Sciatic nerve (tissue), 2 donors: ENCODE measurements at regions not wholly inside any gene's neighbourhood (a gene's known extent, or its start where the extent isn't known, plus 50 kb on each side); places are given as distances from the start of the nearest gene placed in this dataset.
"Not testable (repeated sequence)": the region's sequence is repeated elsewhere in the genome, so short reads cannot be mapped to it uniquely, and the experiment has no call there.

Experiments used
- ATAC-seq: fragments of 200-7000 bp; cut with Tn5 transposase; one replicate; pipeline ENCODE4 v1.9.1; 2020; ENCODE audit warnings: mild to moderate bottlenecking, moderate library complexity
- DNase-seq: peaks from one replicate; pipeline ENCODE4 v3.0.0-alpha.2; 2020; ENCODE audit warnings: low spot score
- intact Hi-C: fragments of 100-400 bp; cut with DNase I; formaldehyde crosslinking; loops from one replicate; pipeline ENCODE4 v1.14.2; 2022
- donor health status: DM: no; HTN: no; CAD: no.
- donor health status: DM: no; HTN: no; CAD: no.

DNA sequence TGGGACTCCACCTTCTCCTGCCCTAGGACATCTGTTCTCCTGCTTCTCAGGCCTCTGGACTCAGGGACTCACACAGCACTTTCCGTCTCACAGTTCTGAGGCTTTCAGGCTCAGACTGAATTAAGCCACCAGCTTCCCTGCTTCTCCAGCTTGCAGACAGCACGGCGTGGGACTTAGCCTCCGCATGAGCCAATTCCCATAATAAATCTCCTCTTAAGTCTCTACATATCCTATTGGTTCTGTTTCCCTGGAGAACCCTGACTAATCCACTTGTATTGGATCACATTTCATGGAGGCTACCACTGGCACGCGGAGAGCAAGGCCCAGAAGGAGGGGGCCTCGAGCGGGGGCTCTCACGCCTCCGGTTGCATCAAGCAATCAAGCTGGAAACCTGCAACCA, 1313.6 kb downstream of the TBC1D22A start:
- intact Hi-C loops, result no loop called here
- DNase-seq, result no peak
- ATAC-seq, result no peak

DNA sequence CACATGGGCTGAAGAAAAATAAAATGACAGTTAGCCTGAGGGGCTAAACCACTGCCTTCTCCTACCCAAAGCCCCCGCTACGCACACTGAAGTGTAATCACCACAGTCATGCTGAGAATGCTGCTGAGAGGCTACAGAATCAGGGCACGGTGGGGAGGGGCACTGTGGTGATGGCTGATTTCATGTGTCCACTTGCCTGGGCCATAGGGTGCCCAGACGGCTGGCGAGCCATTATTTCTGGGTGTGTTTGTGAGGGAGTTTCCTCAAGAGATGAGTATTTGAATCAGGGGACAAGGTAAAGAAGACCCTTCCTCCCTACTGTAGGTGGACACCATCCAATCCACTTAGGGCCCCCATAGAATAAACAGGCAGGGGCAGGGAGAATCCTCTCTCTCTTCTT, 1313.2 kb downstream of the TBC1D22A start:
- ATAC-seq, result no peak
- DNase-seq, result no peak
- intact Hi-C loops, result no loop called here

DNA sequence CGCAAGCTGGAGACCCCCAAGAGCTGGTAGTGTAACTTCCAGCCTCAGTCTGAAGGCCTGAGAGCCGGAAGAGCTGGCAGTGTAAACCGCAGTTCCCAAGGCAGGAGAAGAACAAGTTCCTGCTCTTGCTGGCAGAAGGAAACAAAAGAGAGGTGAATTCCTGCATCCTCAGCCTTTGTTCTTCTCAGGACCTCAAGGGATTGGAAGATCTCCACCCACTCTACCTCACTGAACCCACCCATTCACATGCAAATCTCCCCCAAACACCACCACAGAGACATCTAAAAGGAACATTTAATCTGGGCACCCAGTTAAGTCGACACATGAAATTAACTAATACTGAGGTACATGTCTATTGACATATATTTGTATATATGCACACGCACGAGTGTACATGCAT, 1310.3 kb downstream of the TBC1D22A start:
- intact Hi-C loops, result no loop called here

DNA sequence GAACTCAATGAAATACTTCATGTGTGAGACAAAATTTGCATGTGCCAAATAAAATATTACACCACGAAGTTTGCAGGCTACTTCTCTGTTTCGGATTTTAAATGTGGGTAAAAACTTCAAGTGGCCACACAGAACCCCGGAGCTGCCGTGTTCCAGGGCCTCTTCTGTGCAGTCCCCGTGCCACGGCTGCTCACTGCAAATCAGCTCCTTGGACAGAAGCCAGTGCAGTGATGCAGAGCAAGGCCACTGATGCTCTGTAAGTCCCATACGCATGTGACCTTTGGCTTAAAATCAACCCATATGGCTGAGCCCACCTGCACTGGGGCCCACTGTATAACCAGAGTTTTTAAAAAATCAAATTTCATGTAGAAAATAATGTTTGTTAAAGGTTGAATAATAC, 1309.4 kb downstream of the TBC1D22A start:
- no peak for ATAC-seq
- DNase-seq, result no peak
- intact Hi-C loops, result no loop called here

More for the DNA sequence above, 1310.3 kb downstream of the TBC1D22A start:
- ATAC-seq, result no peak
- DNase-seq, result no peak

DNA sequence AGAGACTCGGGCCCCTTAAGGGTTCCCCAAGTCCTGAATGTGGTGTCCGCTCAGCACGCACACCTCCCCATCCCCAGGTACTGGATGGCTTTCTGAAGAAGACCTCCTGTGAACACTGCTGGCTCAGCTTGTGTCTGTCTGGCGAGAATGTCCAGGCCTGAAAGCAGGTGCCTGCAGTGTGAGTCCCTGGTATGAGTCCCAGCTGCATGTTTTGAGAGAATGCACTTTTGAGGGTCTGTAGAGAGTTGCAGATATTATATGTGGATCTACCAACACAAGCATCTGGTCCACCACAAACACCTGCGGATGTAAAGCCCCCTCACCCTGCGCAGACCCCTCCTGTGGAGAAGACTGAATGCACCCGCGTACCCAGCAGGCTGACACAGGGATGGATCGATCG, 1308.9 kb downstream of the TBC1D22A start:
- intact Hi-C loops, result no loop called here
- no peak for DNase-seq
- ATAC-seq, result no peak

DNA sequence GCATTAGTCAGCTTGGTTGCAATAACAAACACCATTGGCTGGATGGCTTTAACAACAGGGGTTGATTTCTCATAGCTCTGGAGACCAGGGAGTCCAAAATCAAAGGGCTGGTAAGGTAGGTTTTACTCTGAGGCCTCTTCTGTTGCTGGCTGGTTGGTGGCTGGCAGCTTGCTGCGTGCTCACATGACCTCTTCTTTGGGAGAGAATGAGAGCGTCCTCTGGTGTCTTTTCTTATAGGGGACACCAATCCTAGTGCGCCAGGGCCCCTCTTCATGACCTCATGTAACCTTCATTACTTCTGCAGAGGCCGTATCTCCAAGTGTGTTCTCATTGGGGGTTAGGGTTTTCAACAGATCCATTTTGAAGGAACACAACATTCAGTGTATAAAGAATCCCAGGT, 1308.3 kb downstream of the TBC1D22A start:
- DNase-seq (no peak), ATAC-seq (no peak)
- intact Hi-C loops, result no loop called here

DNA sequence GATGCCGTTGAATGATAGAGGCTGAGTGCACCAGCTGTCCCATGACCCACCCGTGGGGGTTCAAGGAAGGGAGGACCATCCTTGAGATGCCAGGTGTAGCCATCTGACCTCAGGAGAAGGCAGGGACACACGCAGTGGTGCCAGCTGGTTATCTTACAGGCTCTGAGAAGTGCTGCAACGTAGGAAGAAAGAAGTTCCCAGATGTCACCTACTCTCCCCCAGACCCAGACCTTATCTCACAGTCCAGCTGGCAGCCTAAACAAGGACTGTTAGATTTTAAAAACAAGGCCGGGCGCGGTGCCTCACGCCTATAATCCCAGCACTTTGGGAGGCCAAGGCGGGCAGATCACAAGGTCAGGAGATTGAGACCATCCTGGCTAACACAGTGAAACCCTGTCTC, 1307.6 kb downstream of the TBC1D22A start:
- intact Hi-C loops, result no loop called here
- ATAC-seq (no peak), DNase-seq (no peak)

DNA sequence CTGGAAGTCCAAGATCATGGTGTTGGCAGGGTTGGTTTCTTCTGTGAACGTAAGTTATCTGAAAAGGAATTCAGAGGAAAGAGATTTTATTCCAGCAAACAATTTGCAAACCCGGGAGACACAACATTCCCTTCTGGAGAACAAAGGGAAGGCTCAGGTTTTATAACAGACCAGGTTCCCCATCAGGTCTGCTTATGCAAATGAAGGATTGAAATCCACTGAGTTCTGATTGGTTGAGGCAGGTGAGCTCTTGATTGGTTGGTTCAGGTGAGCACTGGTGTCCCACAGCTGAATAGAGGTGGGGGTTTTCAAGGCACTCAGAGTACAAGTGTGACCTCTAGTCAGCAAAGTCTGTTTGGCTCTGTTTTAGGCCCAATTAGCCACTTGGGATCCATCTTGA, 1306.8 kb downstream of the TBC1D22A start:
- no peak for DNase-seq
- intact Hi-C loops, result no loop called here
- ATAC-seq, result no peak

DNA sequence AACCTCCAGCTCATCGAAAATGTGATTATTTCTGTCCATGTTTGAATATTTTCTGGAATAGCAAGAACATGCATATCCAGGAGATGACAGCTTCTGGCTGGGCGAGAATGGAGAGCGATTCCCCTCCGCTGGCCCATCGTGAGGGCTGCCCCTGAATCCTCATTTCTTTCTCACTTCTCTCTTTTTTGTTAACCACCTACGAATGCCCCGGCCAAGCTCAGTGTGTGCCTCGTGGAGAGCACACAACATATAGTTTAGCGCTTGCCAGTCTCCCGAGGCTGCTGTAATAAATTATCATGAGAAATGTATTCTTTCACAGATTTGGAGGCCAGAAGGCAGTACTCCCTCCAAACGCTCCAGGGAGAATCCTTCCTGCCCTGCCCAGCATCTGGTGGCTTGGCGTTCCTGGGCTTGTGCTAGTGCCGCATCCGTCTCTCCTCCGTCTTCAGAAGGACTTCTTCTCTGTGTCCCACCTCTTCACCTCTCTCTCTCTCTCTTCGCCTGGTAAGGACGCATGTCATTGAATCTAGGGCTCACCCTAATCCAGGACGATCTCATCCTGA, 1306.0 kb downstream of the TBC1D22A start:
- intact Hi-C loops, result no loop called here
- no peak for ATAC-seq

DNA sequence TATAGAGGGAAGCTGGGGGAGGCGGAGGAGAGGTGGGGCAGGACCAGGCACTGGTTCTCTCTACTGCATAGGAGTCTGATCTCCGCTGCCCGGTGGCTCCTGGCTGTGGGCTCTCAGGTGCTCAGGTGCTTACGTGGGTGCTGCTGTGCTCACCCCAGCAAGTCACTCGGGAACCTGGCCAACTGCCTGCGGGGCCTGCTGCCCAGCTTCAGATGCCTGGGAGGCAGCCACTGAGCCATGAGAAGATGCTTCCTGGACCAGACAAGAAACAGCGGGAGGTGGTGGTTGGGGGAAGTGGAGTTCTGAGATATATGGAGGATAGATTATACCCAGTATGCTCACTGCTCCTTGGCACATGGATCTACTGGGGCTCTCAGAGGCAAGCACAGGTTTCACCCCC, 1303.4 kb downstream of the TBC1D22A start:
- no peak for ATAC-seq
- intact Hi-C loops, result no loop called here
- DNase-seq, result no peak

More for the DNA sequence above, 1306.0 kb downstream of the TBC1D22A start:
- DNase-seq, result no peak

DNA sequence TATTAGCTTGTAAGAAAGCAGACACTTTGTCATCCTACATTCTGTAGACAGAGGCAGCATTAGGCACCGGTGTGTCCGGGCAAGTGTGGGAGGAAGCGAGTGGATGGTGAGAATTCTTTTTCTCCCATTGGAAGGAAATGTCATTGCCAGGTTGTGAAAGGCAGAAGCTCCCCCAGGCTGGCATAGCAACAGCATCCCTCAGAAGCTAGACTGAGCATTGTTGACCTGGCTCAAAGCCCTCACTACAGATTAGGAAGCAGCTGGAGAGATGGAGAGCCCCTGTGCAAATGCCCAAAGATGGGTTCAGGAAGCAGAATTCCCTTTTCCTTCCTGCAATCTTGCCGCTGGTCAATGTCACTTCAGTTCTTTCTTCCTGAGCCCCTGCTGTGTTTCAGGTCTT, 1299.3 kb downstream of the TBC1D22A start:
- DNase-seq, result no peak
- intact Hi-C loops, result no loop called here
- ATAC-seq, result no peak

DNA sequence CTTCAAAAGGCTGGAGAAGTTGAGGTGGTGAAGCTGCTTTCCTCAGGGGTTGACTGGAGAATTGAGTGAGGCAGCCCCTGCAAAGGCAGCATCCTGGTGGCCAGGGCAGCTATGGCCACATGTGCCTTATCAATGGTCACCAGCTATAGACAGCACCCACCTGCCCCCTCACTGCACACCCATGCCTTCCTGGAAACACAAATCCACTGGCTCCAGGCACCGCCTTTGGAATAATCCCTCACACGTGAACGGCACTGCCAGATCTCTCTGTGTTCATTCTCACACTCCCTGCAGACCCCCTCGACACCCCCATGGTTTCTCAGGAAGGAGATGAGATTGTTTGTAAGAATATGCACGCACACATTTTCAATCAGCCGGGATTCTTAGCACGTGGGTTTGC, 1297.8 kb downstream of the TBC1D22A start:
- no peak for ATAC-seq
- intact Hi-C loops, result no loop called here
- DNase-seq, result no peak

DNA sequence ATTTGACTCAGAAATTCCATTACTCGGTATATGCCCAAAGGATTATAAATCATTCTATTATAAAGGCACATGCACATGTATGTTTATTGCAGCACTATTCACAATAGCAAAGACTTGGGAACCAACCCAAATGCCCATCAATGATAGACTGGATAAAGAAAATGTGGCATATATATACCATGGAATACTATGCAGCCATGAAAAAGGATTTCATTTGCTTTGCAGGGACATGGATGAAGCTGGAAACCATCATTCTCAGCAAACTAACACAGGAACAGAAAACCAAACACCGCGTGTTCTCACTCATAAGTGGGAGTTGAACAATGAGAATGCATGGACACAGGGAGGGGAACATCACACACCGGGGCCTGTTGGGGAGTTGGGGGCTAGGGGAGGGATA, 1297.1 kb downstream of the TBC1D22A start:
- intact Hi-C loops, ATAC-seq, DNase-seq: not testable (repeated sequence)

DNA sequence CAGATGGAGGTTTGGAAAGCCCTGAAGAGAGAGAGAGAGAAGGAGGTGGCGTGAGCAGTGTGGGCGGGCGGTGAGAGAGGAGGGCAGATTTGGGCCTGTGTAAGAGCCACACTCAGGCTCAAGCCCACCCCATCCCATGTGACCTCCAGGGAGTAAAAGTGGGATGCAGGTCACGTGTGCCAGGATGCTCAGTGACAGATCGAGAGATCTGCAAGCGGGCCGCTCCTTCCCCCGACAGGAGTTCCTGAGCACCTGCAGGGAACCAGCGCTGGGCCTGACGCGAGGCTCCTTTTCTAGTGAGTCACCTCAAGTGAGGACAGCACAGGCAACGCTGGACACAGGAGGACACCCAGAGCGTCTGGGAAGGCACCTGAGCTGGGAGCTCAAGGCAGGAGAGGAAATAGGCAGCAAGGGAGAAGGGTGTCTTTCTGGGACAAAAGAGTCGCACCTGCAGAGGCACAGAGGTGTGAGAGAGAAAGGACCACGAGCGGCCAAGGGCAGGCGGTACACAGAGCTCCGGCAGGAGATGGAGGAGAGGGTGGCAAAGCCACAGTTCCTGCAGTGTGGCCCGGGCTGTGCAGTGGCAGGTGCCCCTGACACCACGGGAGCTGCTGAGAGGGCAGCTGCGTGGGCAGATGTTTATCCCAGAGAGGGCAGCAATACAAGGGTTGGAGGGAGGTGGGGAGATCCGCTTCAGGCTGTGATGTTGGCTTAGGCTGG, 1294.8 kb downstream of the TBC1D22A start:
- no peak for ATAC-seq
- DNase-seq, result no peak
- intact Hi-C loops, result no loop called here

DNA sequence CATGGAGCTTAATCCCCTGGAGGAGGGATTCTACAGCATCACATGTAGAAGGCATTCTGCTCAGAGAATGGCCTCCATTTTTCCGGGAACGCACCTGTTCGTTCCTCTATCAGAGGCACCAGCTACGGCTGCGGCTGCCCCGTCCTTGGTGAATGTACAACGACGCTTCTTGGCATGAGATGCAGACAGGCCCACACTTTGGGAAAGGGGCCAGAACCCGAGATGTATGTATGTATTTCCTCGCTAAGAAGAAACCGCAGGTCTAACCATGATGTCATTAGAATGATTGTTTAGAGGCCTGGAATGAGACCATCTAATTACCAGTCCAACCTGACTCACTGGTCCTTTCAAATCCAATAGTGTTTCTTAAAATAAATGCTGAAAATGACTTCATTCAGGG, 1293.4 kb downstream of the TBC1D22A start:
- ATAC-seq (no peak), DNase-seq (no peak)
- intact Hi-C loops, result no loop called here

DNA sequence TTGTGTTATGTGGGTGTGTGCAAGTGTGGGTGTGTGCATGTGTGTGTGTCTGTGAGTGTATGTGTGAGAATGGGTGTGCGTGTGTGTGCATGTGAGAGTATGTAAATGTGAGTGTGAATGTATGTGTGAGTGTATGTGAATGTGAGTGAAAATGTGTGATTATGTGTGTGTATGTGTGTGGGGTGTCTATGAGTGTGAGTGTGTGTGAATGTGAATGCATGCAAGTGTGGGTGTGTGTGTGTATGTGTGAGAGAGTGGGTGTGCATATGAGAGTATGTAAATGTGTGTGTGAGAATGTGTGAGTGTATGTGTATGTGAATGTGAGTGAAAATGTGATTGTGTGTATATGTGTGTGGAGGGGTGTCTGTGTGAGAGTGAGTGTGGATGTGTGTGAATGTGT, 1292.7 kb downstream of the TBC1D22A start:
- intact Hi-C loops, result no loop called here
- no peak for ATAC-seq
- no peak for DNase-seq

DNA sequence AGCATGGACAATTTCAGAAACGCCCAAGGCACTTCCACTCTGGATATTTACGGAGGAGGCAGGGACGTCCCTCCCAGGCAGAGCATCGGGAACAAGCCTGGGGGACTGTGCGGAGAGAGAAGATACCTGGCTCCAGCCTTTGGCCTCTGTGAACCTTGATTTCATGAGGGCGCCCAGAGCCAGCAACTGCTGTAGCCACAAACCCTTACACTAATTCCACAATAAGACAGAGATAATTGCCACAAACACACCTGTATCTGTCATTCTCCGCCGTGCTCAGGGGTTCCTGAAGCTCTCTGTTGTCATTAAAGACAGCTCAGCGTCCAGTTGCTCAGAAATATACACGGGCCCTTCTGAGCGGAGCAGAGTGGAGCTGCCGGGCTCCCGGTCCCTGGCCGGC, 1292.1 kb downstream of the TBC1D22A start:
- intact Hi-C loops, result no loop called here

DNA sequence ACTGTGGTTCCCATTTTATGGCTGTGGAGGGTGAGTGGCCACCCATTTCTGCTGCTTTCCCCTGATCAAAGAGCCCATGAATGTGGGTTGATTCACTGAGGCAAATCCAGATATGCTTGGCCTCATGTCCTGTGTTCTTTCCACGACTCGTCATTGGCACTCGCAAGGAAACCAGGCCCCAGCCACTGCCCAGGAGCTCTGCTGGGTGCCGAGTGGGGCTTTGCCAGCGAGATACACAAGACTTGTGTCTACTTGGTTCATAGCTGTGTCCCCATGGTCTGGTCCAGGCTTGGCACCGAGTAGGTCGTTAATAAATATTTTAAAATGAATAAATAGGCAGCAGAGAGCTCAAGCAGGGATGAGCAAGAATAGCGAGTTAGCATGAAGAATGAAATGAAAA, 1291.5 kb downstream of the TBC1D22A start:
- DNase-seq, result no peak
- ATAC-seq, result no peak
- intact Hi-C loops, result no loop called here

More for the DNA sequence above, 1292.1 kb downstream of the TBC1D22A start:
- DNase-seq (no peak), ATAC-seq (no peak)

DNA sequence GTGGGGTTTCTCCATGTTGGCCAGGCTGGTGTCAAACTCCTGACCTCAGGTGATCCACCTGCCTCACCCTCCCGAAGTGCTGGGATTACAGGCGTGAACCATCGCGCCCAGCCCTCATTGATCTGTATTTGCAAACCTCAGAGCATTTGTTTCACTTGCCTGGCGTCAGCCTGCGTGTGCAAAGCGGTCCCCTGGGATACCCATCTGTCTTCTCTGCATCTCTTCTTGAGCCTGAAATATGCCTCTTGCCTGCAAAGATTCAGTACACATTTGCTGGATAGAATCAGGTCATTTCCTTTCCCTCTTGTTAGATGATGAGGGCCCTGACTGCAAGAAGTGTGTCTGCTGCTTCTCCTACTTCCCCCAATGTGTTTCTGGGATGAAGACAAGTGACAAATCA, 1291.0 kb downstream of the TBC1D22A start:
- DNase-seq, result no peak
- ATAC-seq, result no peak
- intact Hi-C loops, result no loop called here

DNA sequence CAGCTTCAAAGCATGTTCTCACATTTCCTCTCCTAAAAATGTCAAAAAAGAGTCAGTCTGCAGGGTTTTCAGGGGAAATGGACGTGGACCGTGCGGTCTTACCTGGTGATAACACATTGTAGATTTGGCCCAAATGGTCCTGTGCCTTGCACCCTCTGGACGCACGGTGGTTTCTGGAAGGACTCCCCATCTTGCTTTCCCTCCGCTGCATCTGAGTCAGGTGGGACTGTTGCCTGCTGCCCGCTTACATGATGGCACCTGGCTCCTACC, 1290.1 kb downstream of the TBC1D22A start:
- ATAC-seq (no peak), DNase-seq (no peak)
- intact Hi-C loops, result no loop called here

DNA sequence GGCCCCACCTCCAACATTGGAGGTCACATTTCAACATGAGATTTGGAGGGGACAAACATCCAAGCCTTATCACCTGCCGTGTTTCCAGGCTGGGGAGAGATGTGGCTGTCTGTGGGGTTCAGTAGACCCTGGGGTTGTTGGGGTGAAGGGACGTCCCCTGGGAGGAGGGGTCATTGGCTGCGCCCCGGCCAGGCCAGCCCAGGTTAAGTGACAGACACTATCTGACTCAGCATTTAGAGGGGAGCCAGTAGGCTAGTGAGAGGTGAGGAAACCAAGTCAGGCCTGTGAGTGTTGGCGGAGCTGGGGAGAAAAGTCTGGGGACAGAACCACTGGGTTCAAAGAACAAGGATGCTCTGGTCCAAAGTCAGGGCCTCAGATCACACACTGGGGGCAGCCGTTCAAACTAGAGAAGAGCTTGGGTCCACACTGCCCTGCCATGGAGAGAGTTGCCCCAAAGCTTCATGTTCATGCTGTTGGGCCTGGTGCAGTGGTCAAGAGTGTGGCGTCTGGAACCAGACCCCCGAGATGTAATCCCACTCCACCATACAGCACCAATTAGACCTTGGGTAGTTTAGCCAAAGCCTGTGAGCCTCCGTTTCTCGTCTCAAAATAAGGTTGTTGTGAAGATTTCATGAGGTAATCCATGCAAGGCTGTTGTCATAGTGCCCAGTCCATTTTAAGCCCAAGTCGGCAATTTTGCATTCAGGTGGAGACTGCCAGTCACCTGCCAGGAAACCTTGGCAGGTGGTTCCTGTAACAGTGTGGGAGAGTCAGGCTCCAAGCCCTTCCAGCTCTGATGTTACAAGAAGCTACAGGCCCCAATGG, 1289.6 kb downstream of the TBC1D22A start:
- DNase-seq (no peak), ATAC-seq (no peak)
- intact Hi-C loops, result no loop called here
